GM23338 (cell line): ENCODE measurements at regions not wholly inside any gene's neighbourhood (a gene's known extent, or its start where the extent isn't known, plus 50 kb on each side); places are given as distances from the start of the nearest gene placed in this dataset.

Experiments
- ATAC-seq: fragments of 200-7000 bp; cut with Tn5 transposase; 3 replicates; pipeline ENCODE4 v1.9.1; 2020
- DNase-seq: peaks from one replicate; pipeline ENCODE4 v3.0.0-alpha.2; 2015; ENCODE audit warnings: low spot score
- H2AFZ ChIP-seq: fragments of 200-600 bp; sonication (generic); 2 replicates; pipeline ENCODE4 v1.8.0; 2016; ENCODE audit warnings: antibody characterized with exemption, mild to moderate bottlenecking, moderate library complexity
- H3F3A ChIP-seq: fragments of 200-600 bp; sonication (generic); replicated peaks from 2 replicates; pipeline ENCODE4 v1.8.0; 2017; ENCODE audit warnings: antibody characterized with exemption, mixed run types, low read depth
- H3K27ac ChIP-seq: fragments of 200-600 bp; sonication (generic); 2 replicates; pipeline ENCODE4 v1.6.1; 2016; ENCODE audit warnings: low read depth
- H3K27me3 ChIP-seq: fragments of 200-600 bp; sonication (generic); 2 replicates; pipeline ENCODE4 v1.8.0; 2016; ENCODE audit warnings: mild to moderate bottlenecking, mixed run types, moderate library complexity; ENCODE audit not compliant: insufficient read depth
- H3K36me3 ChIP-seq: fragments of 200-600 bp; sonication (generic); 2 replicates; pipeline ENCODE4 v1.8.0; 2016; ENCODE audit warnings: mild to moderate bottlenecking; ENCODE audit not compliant: insufficient read depth
- H3K4me1 ChIP-seq: fragments of 200-600 bp; sonication (generic); 2 replicates; pipeline ENCODE4 v1.8.0; 2016; ENCODE audit warnings: mild to moderate bottlenecking, moderate library complexity; ENCODE audit not compliant: insufficient read depth
- H3K4me2 ChIP-seq: fragments of 200-600 bp; sonication (generic); 2 replicates; pipeline ENCODE4 v1.7.1; 2017; ENCODE audit warnings: mixed run types
- H3K4me3 ChIP-seq: fragments of 200-600 bp; sonication (generic); 2 replicates; pipeline ENCODE4 v1.6.1; 2016; ENCODE audit warnings: mixed run types
- H3K79me2 ChIP-seq: fragments of 200-600 bp; sonication (generic); replicated peaks from 2 replicates; pipeline ENCODE4 v1.8.0; 2017; ENCODE audit warnings: mild to moderate bottlenecking; ENCODE audit not compliant: insufficient read depth
- H3K9me2 ChIP-seq: fragments of 200-600 bp; sonication (generic); 2 replicates; pipeline ENCODE4 v1.8.0; 2017; ENCODE audit not compliant: insufficient read depth
- H4K20me1 ChIP-seq: fragments of 200-600 bp; sonication (generic); replicated peaks from 2 replicates; pipeline ENCODE4 v1.8.0; 2017; ENCODE audit warnings: mild to moderate bottlenecking; ENCODE audit not compliant: insufficient read depth
- H3K27ac Mint-ChIP-seq: 2 replicates; pipeline ENCODE4 v1.8.0; 2020; ENCODE audit warnings: inconsistent platforms, mild to moderate bottlenecking, moderate library complexity, mixed read lengths
- H3K27me3 Mint-ChIP-seq: 3 replicates; pipeline ENCODE4 v1.8.0; 2022; ENCODE audit warnings: low read depth, mild to moderate bottlenecking, moderate library complexity, mixed read lengths, inconsistent platforms; ENCODE audit not compliant: insufficient read depth, poor library complexity
- H3K36me3 Mint-ChIP-seq: 3 replicates; pipeline ENCODE4 v1.8.0; 2021; ENCODE audit warnings: low read depth, mild to moderate bottlenecking, inconsistent platforms, moderate library complexity, mixed read lengths
- H3K4me1 Mint-ChIP-seq: 3 replicates; pipeline ENCODE4 v1.8.0; 2020; ENCODE audit warnings: mild to moderate bottlenecking, inconsistent platforms, mixed read lengths
- H3K4me3 Mint-ChIP-seq: 3 replicates; pipeline ENCODE4 v1.8.0; 2021; ENCODE audit warnings: moderate library complexity, mild to moderate bottlenecking, inconsistent platforms, mixed read lengths
- H3K9me3 Mint-ChIP-seq: 3 replicates; pipeline ENCODE4 v1.8.0; 2020; ENCODE audit warnings: moderate library complexity, mild to moderate bottlenecking, inconsistent platforms, mixed read lengths
- CREB1 ChIP-seq: fragments of 250-450 bp; sonication (Bioruptor Pico); IDR thresholded peaks from 2 replicates; pipeline ENCODE4 v1.5.0; 2020; ENCODE audit warnings: low read depth, mild to moderate bottlenecking, moderate library complexity
- EZH2phosphoT487 ChIP-seq: fragments of 200-600 bp; sonication (generic); IDR thresholded peaks from one replicate; pipeline ENCODE4 v1.8.1; 2018; ENCODE audit warnings: antibody characterized with exemption; ENCODE audit not compliant: unreplicated experiment
- POLR2AphosphoS5 ChIP-seq: IDR thresholded peaks from 2 replicates; pipeline ENCODE4 v1.6.1; 2016; ENCODE audit warnings: antibody characterized with exemption, low read depth
- STAT1 ChIP-seq: IDR thresholded peaks from one replicate; pipeline ENCODE4 v1.6.1; 2016; ENCODE audit warnings: antibody characterized with exemption; ENCODE audit not compliant: unreplicated experiment
- ZNF331 ChIP-seq: fragments of 250-450 bp; sonication (Bioruptor Pico); IDR thresholded peaks from 2 replicates; pipeline ENCODE4 v1.5.0; 2020; ENCODE audit warnings: low read depth, mild to moderate bottlenecking, moderate library complexity
- ZNF462 ChIP-seq: fragments of 250-450 bp; sonication (Bioruptor Pico); IDR thresholded peaks from 2 replicates; pipeline ENCODE4 v1.5.0; 2020; ENCODE audit warnings: mild to moderate bottlenecking, moderate library complexity

GRCh38 chr2:422676-423435, 135.0 kb upstream of the ALKAL2 start:
- no peaks in the 10 kb centered on the region for H3K9me2 ChIP-seq
- H3K36me3 Mint-ChIP-seq, result no peaks in the 10 kb centered on the region

More at GRCh38 chr2:422676-423435, 135.0 kb upstream of the ALKAL2 start:
- H3K36me3 ChIP-seq, result no peaks in the 10 kb centered on the region
- TF ChIP-seq ZNF331 (CRISPR knock-in tag), result no peak
- no peak for TF ChIP-seq ZNF462 (CRISPR knock-in tag)
- TF ChIP-seq CREB1, result no peak
- no peak for TF ChIP-seq EZH2phosphoT487
- TF ChIP-seq STAT1, result no peak
- TF ChIP-seq POLR2AphosphoS5, result no peak
- DNase-seq (no peak), ATAC-seq (no peak)
- H3K4me2 ChIP-seq, result no peak overlapping the region
- H3K4me1 ChIP-seq, result no peaks in the 10 kb centered on the region
- no peaks in the 10 kb centered on the region for H4K20me1 ChIP-seq
- peaks cover 1% of the 10 kb centered on the region for H3K27me3 Mint-ChIP-seq
- no peaks in the 10 kb centered on the region for H3K27me3 ChIP-seq
- H3K9me3 Mint-ChIP-seq, result no peaks in the 10 kb centered on the region; the same call in 2 of the 3 replicates
- no peak overlapping the region for H3K4me3 Mint-ChIP-seq
- no peak overlapping the region for H3K27ac ChIP-seq
- H3F3A ChIP-seq, result no peaks in the 10 kb centered on the region
- peaks cover 7% of the 10 kb centered on the region; the same call in 2 of the 3 replicates for H3K4me1 Mint-ChIP-seq
- no peak overlapping the region for H3K4me3 ChIP-seq
- no peak overlapping the region for H3K27ac Mint-ChIP-seq
- no peak overlapping the region for H2AFZ ChIP-seq
- no peaks in the 10 kb centered on the region for H3K79me2 ChIP-seq
